SW 1271 (cell line): ENCODE measurements at regions not wholly inside any gene's neighbourhood (a gene's known extent, or its start where the extent isn't known, plus 50 kb on each side); places are given as distances from the start of the nearest gene placed in this dataset.
"Not testable (repeated sequence)": the region's sequence is repeated elsewhere in the genome, so short reads cannot be mapped to it uniquely, and the experiment has no call there.

Experiments used
- DNase-seq, 2 experiments: peaks; one replicate each; lab custom pipeline; 2025; lab: John Stamatoyannopoulos, UW

GRCh38 chr14:105694961-105695360, 168.6 kb downstream of the TMEM121 start:
- no peak for DNase-seq

GRCh38 chr14:105696388-105696787, 170.0 kb downstream of the TMEM121 start:
- not testable (repeated sequence) for DNase-seq

GRCh38 chr14:105697414-105697813, 171.0 kb downstream of the TMEM121 start:
- DNase-seq, result not testable (repeated sequence)

DNA sequence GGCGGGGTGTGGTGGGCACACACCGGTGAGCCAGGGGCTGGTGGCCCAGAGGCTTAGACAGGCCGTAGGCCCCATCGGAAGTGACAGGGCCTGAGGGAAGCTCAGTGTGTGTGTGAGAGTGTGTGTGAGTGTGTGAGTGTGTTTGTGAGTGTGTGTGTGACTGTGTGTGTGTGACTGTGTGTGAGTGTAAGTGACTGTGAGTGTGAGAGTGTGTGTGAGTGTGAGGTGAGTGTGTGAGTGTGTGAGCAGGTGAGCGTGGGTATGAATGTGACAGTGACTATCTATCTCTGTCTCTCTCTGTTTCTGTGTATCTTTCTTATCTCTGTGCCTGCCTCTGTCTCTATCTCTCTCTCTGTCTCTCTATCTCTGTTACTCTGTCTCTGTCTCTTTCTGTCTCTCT, 171.6 kb downstream of the TMEM121 start:
- not testable (repeated sequence) for DNase-seq

GRCh38 chr14:105698940-105699556, 172.7 kb downstream of the TMEM121 start:
- not testable (repeated sequence) for DNase-seq

DNA sequence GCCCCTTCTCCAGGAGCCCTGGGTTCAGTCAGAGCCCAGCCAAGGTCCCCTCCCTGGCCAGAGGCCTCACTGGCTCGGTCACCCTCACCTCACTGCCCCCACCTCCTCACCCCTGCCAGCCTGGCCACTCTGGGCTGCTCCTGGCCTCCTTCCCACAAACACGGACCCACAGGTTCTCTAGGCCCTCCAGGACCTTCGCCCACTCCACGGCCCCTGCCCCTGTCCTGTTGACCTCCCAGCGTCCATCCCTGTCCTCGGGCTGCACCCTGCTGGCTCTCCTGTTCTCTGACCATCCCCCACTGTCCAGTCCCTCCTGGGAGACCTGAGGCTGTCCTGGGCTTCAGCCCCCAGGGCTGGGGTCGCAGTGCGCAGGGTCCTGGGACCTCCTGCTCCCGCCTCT, 173.3 kb downstream of the TMEM121 start:
- DNase-seq, result not testable (repeated sequence)

DNA sequence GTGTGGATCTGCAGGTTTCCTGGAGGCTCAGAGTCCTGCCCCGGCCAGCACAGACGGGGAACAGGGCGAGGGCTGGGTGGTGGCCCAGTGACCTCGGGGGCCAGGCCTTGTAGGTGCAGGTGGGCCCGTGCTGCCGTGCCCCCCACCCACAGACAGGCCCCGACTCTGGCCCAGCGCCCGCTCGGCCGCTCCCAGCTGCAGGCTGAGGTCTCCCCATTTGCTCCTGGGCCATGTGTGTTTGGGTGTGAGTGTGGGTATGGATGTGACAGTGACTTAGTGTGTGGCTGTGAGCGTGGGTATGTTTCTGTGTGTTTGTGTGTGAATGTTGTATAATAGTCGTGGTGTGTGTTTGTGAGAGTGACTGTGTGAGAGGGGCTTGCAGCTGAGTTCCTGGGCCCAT, 173.8 kb downstream of the TMEM121 start:
- not testable (repeated sequence) for DNase-seq

DNA sequence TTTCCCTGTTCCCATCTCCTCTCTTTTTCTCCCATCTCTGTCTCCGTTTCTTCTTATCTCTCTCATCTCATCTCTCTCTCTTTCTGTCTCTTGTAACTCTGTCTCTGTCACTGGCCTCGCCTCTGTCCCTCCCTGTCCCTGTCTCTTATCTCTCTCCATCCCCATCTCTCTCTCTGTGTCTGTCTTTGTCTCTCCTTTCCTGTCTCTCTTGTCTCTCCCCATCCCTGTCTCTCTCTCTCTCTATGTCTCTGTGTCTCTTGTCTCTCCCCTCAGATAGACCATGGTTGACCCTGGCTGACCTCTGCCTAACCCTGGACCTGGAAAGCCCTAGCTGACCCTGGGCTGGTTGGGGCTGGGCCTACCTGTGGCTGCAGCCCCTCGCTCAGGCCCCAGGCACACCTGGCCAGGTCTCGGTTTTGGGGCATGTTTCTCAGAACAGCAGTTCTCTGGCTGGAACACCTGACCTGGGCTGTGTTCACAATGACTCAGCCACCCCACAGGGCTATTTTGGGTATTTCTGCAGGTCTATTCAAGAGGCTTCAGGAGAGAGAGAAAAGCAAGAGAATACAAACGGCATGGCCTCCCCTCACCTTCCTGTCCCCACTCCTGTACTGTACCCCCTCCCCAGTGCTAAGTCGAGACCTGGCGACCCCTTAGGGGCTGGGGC, 174.4 kb downstream of the TMEM121 start:
- DNase-seq, result no peak

DNA sequence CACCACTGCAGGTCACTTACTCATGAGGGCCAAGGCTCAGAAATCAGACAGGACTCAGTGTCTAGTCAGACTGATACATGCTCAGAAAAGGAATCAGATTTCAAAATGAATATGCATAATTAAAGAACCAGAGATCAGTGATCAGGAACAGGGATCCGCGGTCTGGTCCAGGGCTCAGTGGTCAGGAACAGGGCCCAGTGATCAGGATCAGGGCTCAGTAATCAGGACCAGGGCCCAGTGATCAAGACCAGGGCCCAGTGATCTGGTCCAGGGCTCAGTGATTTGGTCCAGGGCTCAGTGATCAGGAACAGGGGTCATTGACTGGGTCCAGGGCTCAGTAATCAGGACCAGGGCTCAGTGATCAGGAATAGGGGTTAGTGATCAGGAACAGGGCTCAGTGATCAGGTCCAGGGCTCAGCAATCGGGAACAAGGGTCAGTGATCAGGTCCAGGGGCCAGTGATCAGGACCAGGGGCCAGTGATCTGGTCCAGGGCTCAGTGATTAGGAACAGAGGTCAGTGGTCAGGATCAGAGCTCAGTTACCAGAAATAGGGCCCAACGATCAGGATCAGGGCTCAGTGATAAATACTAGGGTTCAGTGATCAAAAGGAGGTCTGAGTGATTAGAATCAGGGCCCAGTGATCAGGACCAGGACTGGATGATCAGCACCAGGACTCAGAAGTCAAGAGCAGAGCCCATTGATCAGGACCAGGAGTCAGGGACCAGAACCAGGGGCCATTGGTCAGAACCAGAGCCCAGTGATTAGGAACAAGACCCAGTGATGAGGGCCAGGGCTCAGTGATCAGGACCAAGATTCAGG, 175.3 kb downstream of the TMEM121 start:
- DNase-seq, result no peak

DNA sequence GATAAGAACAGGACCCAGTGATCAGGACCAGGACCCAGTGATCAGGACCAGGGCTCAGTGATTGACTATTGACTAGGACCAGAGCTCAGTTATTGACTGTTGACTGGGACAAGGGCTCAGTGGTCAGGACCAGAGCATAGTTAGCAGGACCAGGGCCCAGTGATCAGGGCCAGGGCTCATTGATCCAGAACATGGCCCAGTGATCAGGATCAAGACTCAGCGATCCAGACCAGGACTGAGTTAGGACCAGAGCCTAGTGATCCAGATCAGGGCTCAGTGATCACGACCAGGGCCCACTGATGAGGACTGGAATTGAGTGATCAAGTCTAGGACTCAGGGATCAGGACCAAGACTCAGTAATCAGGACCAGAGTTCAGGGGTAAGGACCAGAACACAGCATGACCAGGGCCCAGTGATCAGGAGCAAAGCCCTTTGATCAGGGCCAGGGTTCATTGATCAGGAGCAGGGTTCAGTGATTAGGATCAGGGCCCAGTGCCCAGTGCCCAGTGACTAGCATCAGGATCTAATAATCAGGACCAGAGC, 176.0 kb downstream of the TMEM121 start:
- DNase-seq, result no peak

- not testable (repeated sequence) for DNase-seq
These were observed 176.8 kb downstream of the TMEM121 start for GRCh38 chr14:105703044-105703665.

GRCh38 chr14:105704091-105704490, 177.7 kb downstream of the TMEM121 start:
- not testable (repeated sequence) for DNase-seq

DNA sequence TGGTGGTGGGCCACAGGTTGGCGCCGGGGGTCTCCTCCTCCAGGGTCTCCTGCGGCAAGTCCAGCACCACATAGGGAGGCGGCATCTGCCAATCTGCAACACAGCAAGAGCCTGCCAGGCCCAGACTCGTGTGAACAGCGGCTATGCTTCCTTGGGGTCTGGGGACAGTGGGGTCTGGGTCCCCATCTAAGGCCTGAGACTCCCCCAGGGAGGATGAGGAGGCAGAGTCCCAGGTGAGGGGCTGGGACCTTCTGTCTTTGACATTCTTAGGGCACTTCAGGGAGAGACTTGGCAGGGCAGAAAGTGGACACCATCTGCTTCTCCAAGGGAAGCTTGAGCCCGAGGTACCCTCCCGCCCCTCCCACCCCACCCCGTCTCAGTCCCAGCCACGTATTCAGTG, 178.1 kb downstream of the TMEM121 start:
- DNase-seq, result not testable (repeated sequence)

DNA sequence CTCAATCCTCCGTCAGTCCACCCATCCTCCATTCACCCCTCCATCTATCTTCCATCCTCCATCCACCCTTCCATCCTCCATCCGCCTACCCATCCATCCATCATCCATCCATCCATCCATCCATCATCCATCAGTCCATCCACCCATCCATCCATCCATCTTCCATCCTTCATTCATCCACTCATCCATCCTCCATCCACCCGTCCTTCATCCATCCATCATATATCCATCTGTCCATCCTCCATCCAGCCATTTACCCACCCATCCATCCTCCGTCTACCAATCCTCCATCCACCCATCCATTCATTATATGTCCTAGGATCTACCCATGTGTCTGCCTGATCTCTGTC, 179.1 kb downstream of the TMEM121 start:
- not testable (repeated sequence) for DNase-seq

- DNase-seq, result not testable (repeated sequence)
These were observed 179.7 kb downstream of the TMEM121 start for GRCh38 chr14:105705862-105706700.

DNA sequence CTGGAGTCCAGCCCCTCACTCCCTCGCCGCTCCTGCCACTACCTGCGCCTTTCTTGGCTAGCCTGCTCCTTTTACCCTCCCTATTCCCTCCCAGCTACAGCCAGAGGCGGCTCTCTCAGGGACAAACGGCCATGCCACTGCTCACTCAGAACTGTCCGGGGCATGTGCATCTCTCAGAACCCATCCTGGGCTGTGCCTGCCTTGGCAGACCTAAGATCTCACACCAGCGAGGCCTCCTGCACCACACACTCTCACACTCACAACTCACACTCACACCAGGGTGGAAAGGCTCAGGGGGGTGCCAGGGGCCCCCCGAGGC, 180.3 kb downstream of the TMEM121 start:
- not testable (repeated sequence) for DNase-seq

GRCh38 chr14:105707099-105707498, 180.7 kb downstream of the TMEM121 start:
- not testable (repeated sequence) for DNase-seq

- not testable (repeated sequence) for DNase-seq
These were observed 181.4 kb downstream of the TMEM121 start for GRCh38 chr14:105707723-105708151.

- DNase-seq, result not testable (repeated sequence)
These were observed 182.1 kb downstream of the TMEM121 start for GRCh38 chr14:105708251-105709134.
